NB4 (cell line): ENCODE measurements at regions not wholly inside any gene's neighbourhood (a gene's known extent, or its start where the extent isn't known, plus 50 kb on each side); places are given as distances from the start of the nearest gene placed in this dataset.

Experiments used
- CTCF ChIP-seq: IDR thresholded peaks from one replicate; pipeline ENCODE4 v1.5.1; 2012; ENCODE audit warnings: low read depth, low read length
- MAX ChIP-seq: IDR thresholded peaks from 2 replicates; pipeline ENCODE4 v1.6.1; 2011; ENCODE audit warnings: low read depth, low read length
- POLR2A ChIP-seq: IDR thresholded peaks from 2 replicates; pipeline ENCODE4 v1.6.1; 2011; ENCODE audit warnings: mild to moderate bottlenecking; ENCODE audit not compliant: insufficient read length; ENCODE audit errors: extremely low read depth

GRCh38 chr14:40758076-40758475, 848.6 kb upstream of the LRFN5 start:
- TF ChIP-seq CTCF = no peak
- no peak for TF ChIP-seq POLR2A
- no peak for TF ChIP-seq MAX
